ENCODE measurements at regions not wholly inside any gene's neighbourhood (a gene's known extent, or its start where the extent isn't known, plus 50 kb on each side); places are given as distances from the start of the nearest gene placed in this dataset.

GRCh38 chr12:58189893-58190292 lies 248.5 kb downstream of the ATP23 start:
- Histone ChIP-seq H3K27ac (ENCODE audit: low read depth, low read length) (no peak overlapping the region), H3K9me3 (ENCODE audit: insufficient read depth, low read depth, low read length) (0 out of 2 replicates have a peak, but pooled peaks cover 6% of the 10 kb centered on the region), H3K36me3 (ENCODE audit: insufficient read depth, low read length) (no peaks in the 10 kb centered on the region), H3K9ac (ENCODE audit: low read depth, low read length) (no peak overlapping the region), H3K4me3 (ENCODE audit: low read length) (no peak overlapping the region), H3K27me3 (ENCODE audit: insufficient read depth, low read length) (no peaks in the 10 kb centered on the region), H3K4me1 (ENCODE audit: insufficient read depth, low read length) (no peaks in the 10 kb centered on the region)
- 97% methylated on average over 3 of the region's 3 CpGs for WGBS

- H3K9me3 ChIP-seq (ENCODE audit: insufficient read depth, low read depth, low read length): 0 out of 2 replicates have a peak, but pooled peaks cover 6% of the 10 kb centered on the region
- H3K4me1 ChIP-seq (ENCODE audit: insufficient read depth, low read length): no peaks in the 10 kb centered on the region
- H3K27me3 ChIP-seq (ENCODE audit: insufficient read depth, low read length): no peaks in the 10 kb centered on the region
- H3K4me3 ChIP-seq (ENCODE audit: low read length): no peak overlapping the region
- no peaks in the 10 kb centered on the region for H3K36me3 ChIP-seq (ENCODE audit: insufficient read depth, low read length)
- 86% methylated on average over 5 of the region's 5 CpGs for WGBS
- no peak overlapping the region for H3K9ac ChIP-seq (ENCODE audit: low read depth, low read length)
- H3K27ac ChIP-seq (ENCODE audit: low read depth, low read length): no peak overlapping the region
Observed at GRCh38 chr12:58190618-58191017, 249.3 kb downstream of the ATP23 start.

DNA sequence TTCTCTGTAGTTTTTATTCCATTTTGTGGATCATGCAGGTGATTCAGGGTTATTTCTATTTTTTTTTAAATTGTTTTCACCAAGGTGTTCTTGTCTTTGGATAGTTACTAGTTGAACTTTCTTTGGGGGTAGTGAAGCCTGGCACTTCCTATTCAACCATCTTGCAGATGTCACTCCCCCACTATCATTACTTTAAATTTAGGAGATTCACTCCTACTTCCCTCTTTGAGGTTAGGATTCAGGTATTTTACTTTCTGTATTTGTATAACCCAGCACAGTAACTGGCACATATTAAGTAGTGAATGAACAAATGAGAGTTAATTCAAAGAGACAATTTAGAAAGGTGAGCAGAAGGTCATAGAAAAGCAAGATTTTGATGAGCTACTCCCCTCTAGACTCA lies 255.6 kb downstream of the ATP23 start:
- H3K27ac ChIP-seq (ENCODE audit: low read depth, low read length): no peak overlapping the region
- no peak overlapping the region for H3K4me3 ChIP-seq (ENCODE audit: low read length)
- H3K4me1 ChIP-seq (ENCODE audit: insufficient read depth, low read length): no peaks in the 10 kb centered on the region
- H3K36me3 ChIP-seq (ENCODE audit: insufficient read depth, low read length): no peaks in the 10 kb centered on the region
- H3K9ac ChIP-seq (ENCODE audit: low read depth, low read length): no peak overlapping the region
- no peaks in the 10 kb centered on the region for H3K9me3 ChIP-seq (ENCODE audit: insufficient read depth, low read depth, low read length)
- H3K27me3 ChIP-seq (ENCODE audit: insufficient read depth, low read length): no peaks in the 10 kb centered on the region

DNA sequence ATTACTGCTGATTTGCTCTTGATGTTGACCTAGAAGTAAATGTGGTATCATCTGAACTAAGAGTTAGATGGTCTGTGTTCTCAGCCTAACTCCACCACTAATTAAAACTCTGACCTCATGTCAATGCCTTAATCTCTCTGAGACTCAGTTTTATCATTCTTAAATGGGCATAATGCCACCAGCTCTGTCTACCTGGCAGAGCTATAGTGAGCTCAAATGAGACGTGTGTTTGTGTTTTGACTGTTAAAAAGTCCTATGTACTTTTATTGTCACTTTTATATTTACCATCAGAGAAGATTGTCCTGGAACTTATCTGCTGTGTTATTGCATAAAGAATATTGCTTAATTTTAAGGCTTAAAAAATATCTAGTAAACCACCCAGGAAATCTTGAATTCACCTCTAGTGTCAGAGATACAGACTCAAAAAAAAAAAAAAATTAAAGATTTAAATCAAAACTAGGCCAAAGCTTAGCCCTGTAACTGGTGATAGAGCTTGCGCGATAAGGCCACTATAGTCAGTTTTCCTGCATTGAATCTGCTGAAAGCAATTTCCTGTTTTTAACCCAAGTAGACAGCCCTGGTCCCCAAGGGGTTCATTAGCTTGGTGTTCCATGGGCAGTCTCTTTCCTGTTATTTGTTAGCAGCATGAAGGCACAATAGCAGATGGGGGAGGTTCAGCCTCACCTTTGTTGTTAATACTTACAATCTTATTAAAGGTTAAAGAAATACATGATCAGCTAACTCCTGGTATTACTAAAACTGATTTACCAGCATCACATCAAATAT lies 261.8 kb downstream of the ATP23 start:
- H3K4me3 ChIP-seq (ENCODE audit: low read length): no peak overlapping the region
- H3K36me3 ChIP-seq (ENCODE audit: insufficient read depth, low read length): no peaks in the 10 kb centered on the region
- H3K4me1 ChIP-seq (ENCODE audit: insufficient read depth, low read length): no peaks in the 10 kb centered on the region; the same call in 1 of the 2 replicates
- H3K9ac ChIP-seq (ENCODE audit: low read depth, low read length): no peak overlapping the region
- H3K27ac ChIP-seq (ENCODE audit: low read depth, low read length): no peak overlapping the region
- no peaks in the 10 kb centered on the region for H3K9me3 ChIP-seq (ENCODE audit: insufficient read depth, low read depth, low read length)
- no peaks in the 10 kb centered on the region for H3K27me3 ChIP-seq (ENCODE audit: insufficient read depth, low read length)
- 98% methylated on average over 2 of the region's 3 CpGs for WGBS

- H3K9ac ChIP-seq (ENCODE audit: low read depth, low read length): no peak overlapping the region
- H3K4me1 ChIP-seq (ENCODE audit: insufficient read depth, low read length): no peaks in the 10 kb centered on the region; the same call in 1 of the 2 replicates
- H3K9me3 ChIP-seq (ENCODE audit: insufficient read depth, low read depth, low read length): no peaks in the 10 kb centered on the region
- H3K4me3 ChIP-seq (ENCODE audit: low read length): no peak overlapping the region
- H3K27me3 ChIP-seq (ENCODE audit: insufficient read depth, low read length): no peaks in the 10 kb centered on the region
- H3K36me3 ChIP-seq (ENCODE audit: insufficient read depth, low read length): no peaks in the 10 kb centered on the region
- no peak overlapping the region for H3K27ac ChIP-seq (ENCODE audit: low read depth, low read length)
- WGBS: 69% methylated on average over 1 of the region's 1 CpG
Observed at GRCh38 chr12:58204071-58204470, 262.7 kb downstream of the ATP23 start.

GRCh38 chr12:58206876-58207275 lies 265.5 kb downstream of the ATP23 start:
- Histone ChIP-seq H3K9me3 (ENCODE audit: insufficient read depth, low read depth, low read length) (no peaks in the 10 kb centered on the region), H3K27ac (ENCODE audit: low read depth, low read length) (no peak overlapping the region), H3K4me1 (ENCODE audit: insufficient read depth, low read length) (no peaks in the 10 kb centered on the region; the same call in 1 of the 2 replicates), H3K36me3 (ENCODE audit: insufficient read depth, low read length) (no peaks in the 10 kb centered on the region), H3K27me3 (ENCODE audit: insufficient read depth, low read length) (no peaks in the 10 kb centered on the region), H3K9ac (ENCODE audit: low read depth, low read length) (no peak overlapping the region), H3K4me3 (ENCODE audit: low read length) (no peak overlapping the region)
- 89% methylated on average over 2 of the region's 3 CpGs for WGBS

GRCh38 chr12:58211211-58211610 lies 269.8 kb downstream of the ATP23 start:
- Histone ChIP-seq H3K4me1 (ENCODE audit: insufficient read depth, low read length) (no peaks in the 10 kb centered on the region), H3K9ac (ENCODE audit: low read depth, low read length) (no peak overlapping the region), H3K27ac (ENCODE audit: low read depth, low read length) (no peak overlapping the region), H3K4me3 (ENCODE audit: low read length) (no peak overlapping the region), H3K9me3 (ENCODE audit: insufficient read depth, low read depth, low read length) (no peaks in the 10 kb centered on the region), H3K36me3 (ENCODE audit: insufficient read depth, low read length) (no peaks in the 10 kb centered on the region), H3K27me3 (ENCODE audit: insufficient read depth, low read length) (no peaks in the 10 kb centered on the region)
- WGBS: 95% methylated on average over 8 of the region's 9 CpGs

DNA sequence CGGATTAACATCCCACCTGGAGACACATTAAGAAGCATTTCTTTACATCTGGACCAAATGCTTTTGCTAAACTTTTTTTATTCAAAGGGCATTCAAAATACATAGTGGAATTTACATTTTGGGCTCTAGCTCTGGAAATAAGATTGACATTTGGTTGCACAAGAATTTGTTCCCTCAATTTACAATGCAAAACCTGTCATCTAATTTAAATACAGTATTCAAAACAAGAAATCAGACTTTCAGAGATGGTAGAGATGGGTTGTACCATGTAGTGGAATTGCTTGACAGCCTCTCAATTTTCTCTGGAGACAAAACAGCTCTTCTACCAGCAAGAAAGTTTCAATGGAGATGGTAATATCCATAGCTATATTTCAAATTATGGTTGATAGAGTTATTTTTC lies 275.8 kb downstream of the ATP23 start:
- Histone ChIP-seq H3K27ac (ENCODE audit: low read depth, low read length) (no peak overlapping the region), H3K4me3 (ENCODE audit: low read length) (no peak overlapping the region), H3K36me3 (ENCODE audit: insufficient read depth, low read length) (no peaks in the 10 kb centered on the region), H3K9ac (ENCODE audit: low read depth, low read length) (no peak overlapping the region), H3K4me1 (ENCODE audit: insufficient read depth, low read length) (no peaks in the 10 kb centered on the region), H3K9me3 (ENCODE audit: insufficient read depth, low read depth, low read length) (no peaks in the 10 kb centered on the region), H3K27me3 (ENCODE audit: insufficient read depth, low read length) (no peaks in the 10 kb centered on the region)
- WGBS: 94% methylated on average over 1 of the region's 1 CpG

- H3K9me3 ChIP-seq (ENCODE audit: insufficient read depth, low read depth, low read length): no peaks in the 10 kb centered on the region
- no peaks in the 10 kb centered on the region for H3K36me3 ChIP-seq (ENCODE audit: insufficient read depth, low read length)
- H3K27ac ChIP-seq (ENCODE audit: low read depth, low read length): no peak overlapping the region
- no peak overlapping the region for H3K4me3 ChIP-seq (ENCODE audit: low read length)
- H3K27me3 ChIP-seq (ENCODE audit: insufficient read depth, low read length): no peaks in the 10 kb centered on the region
- WGBS: 81% methylated on average over 3 of the region's 3 CpGs
- no peak overlapping the region for H3K9ac ChIP-seq (ENCODE audit: low read depth, low read length)
- H3K4me1 ChIP-seq (ENCODE audit: insufficient read depth, low read length): peaks cover 12% of the 10 kb centered on the region
Observed at GRCh38 chr12:58224536-58225105, 283.3 kb downstream of the ATP23 start.

- H3K27me3 ChIP-seq (ENCODE audit: insufficient read depth, low read length): no peaks in the 10 kb centered on the region
- H3K36me3 ChIP-seq (ENCODE audit: insufficient read depth, low read length): no peaks in the 10 kb centered on the region
- H3K4me3 ChIP-seq (ENCODE audit: low read length): no peak overlapping the region
Observed at GRCh38 chr12:58225203-58225877, 284.0 kb downstream of the ATP23 start.

DNA sequence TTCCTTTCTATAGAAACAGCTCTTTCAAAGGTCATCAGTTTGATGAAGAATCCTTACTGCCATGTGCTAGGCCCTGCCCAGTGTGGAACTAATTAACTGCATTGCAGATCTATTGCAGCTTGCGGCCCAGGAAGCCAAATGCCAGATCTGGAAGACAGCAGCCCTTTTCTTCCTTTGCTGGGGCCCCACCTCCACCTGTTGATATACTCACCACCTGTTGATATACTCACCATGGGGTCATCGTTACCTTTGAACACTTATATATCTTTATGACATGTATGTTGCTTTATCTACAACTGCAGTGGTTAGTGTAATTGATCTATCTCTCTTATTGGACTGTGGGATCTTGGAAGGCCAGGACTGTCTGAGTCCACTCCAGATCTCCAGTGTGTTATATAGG lies 292.5 kb downstream of the ATP23 start:
- Histone ChIP-seq H3K36me3 (ENCODE audit: insufficient read depth, low read length) (no peaks in the 10 kb centered on the region), H3K27me3 (ENCODE audit: insufficient read depth, low read length) (no peaks in the 10 kb centered on the region), H3K27ac (ENCODE audit: low read depth, low read length) (no peak overlapping the region), H3K4me1 (ENCODE audit: insufficient read depth, low read length) (no peaks in the 10 kb centered on the region), H3K4me3 (ENCODE audit: low read length) (no peak overlapping the region), H3K9ac (ENCODE audit: low read depth, low read length) (no peak overlapping the region), H3K9me3 (ENCODE audit: insufficient read depth, low read depth, low read length) (0 out of 2 replicates have a peak, but pooled peaks cover 6% of the 10 kb centered on the region)
- WGBS: 98% methylated on average over 1 of the region's 2 CpGs

More at GRCh38 chr12:58225203-58225877, 284.0 kb downstream of the ATP23 start:
- Histone ChIP-seq H3K27ac (ENCODE audit: low read depth, low read length) (no peak overlapping the region), H3K9ac (ENCODE audit: low read depth, low read length) (no peak overlapping the region), H3K9me3 (ENCODE audit: insufficient read depth, low read depth, low read length) (no peaks in the 10 kb centered on the region), H3K4me1 (ENCODE audit: insufficient read depth, low read length) (peaks cover 12% of the 10 kb centered on the region)
